C4-2B (cell line): ENCODE measurements at regions not wholly inside any gene's neighbourhood (a gene's known extent, or its start where the extent isn't known, plus 50 kb on each side); places are given as distances from the start of the nearest gene placed in this dataset.

Experiments
- H3K27ac ChIP-seq: fragments of 450-650 bp; 2 replicates; pipeline ENCODE4 v1.5.1; 2017
- ZFX ChIP-seq: fragments of 450-650 bp; IDR thresholded peaks from 2 replicates; pipeline ENCODE4 v1.6.1; 2017
- TF ChIP-seq, protein P1 (sequence below): fragments of 450-650 bp; conservative IDR thresholded peaks from 2 replicates; pipeline ENCODE4 v1.5.1; 2017; ENCODE audit warnings: mild to moderate bottlenecking

DNA sequence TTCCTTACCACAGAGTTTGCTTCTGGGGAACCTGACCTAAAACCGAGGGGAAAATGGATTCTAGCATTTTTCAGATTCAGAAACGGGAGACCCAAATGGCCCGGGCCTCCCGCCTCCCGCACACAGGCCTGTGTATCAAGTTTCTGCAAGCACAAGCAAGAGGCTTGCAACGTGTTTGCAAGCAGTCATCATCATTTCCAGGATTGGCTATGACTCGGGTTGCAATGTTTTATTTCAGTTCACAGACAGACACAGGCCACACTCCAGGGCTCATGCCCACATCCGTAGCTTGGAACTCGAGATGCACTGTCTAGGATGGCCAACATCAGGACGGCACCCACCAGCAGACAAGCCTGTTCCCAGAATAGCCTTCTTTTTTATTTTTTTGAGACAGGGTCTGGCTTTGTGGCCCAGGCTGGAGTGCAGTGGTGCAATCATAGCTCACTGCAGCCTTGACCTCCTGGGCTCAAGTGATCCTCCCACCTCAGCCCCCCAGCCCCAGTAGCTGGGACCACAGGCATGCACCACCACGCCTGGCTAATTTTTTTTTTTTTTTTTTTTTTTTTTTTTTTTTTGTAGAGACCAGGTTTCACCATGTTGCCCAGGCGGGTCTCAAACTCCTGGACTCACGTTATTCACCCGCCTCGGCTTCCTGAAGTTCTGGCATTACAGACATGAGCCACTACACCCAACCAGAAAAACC is 68.1 kb upstream of the FOXK1 start:
- H3K27ac ChIP-seq, result no peak overlapping the region
- no peak for TF ChIP-seq ZFX
- TF ChIP-seq, protein P1, sequence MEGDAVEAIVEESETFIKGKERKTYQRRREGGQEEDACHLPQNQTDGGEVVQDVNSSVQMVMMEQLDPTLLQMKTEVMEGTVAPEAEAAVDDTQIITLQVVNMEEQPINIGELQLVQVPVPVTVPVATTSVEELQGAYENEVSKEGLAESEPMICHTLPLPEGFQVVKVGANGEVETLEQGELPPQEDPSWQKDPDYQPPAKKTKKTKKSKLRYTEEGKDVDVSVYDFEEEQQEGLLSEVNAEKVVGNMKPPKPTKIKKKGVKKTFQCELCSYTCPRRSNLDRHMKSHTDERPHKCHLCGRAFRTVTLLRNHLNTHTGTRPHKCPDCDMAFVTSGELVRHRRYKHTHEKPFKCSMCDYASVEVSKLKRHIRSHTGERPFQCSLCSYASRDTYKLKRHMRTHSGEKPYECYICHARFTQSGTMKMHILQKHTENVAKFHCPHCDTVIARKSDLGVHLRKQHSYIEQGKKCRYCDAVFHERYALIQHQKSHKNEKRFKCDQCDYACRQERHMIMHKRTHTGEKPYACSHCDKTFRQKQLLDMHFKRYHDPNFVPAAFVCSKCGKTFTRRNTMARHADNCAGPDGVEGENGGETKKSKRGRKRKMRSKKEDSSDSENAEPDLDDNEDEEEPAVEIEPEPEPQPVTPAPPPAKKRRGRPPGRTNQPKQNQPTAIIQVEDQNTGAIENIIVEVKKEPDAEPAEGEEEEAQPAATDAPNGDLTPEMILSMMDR, result no peak

DNA sequence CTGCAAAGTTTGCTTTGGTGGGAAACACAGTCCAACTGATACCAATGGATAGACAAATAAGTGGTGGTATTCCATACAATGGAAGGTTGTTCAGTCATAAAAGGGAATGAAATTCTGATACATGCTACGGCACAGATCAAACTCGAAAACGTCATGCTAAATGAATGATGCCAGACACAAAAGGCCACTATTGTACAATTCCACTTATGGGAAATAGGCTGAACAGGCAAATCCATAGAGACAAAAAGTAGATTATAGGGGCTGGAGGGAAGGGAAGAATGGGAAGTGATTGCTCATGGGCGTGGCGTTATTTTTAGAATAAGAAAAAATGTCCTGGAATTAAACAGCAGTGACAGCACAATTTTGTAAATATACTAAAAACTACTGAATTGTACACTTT is 66.0 kb upstream of the FOXK1 start:
- H3K27ac ChIP-seq, result no peak overlapping the region
- TF ChIP-seq, protein P1, result no peak
- no peak for TF ChIP-seq ZFX

DNA sequence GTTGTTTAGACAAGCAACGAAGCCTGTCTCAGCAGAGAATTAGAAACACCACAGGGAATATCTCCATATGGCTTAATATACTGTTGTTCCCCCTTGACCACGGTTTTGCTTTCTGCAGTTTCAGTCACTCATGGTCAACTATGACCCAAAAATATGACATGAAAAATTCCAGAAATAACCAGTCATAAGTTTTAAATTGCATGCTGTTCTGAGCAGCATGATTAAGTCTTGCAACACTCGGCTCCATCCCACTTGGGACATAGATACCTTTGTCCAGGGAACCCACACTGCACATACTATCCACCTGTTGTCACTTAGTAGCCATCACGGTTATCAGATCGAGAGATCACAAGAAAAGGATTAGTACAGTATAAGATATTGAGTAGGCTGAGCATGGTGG is 60.7 kb upstream of the FOXK1 start:
- TF ChIP-seq, protein P1, result no peak
- TF ChIP-seq ZFX, result no peak
- no peak overlapping the region for H3K27ac ChIP-seq

DNA sequence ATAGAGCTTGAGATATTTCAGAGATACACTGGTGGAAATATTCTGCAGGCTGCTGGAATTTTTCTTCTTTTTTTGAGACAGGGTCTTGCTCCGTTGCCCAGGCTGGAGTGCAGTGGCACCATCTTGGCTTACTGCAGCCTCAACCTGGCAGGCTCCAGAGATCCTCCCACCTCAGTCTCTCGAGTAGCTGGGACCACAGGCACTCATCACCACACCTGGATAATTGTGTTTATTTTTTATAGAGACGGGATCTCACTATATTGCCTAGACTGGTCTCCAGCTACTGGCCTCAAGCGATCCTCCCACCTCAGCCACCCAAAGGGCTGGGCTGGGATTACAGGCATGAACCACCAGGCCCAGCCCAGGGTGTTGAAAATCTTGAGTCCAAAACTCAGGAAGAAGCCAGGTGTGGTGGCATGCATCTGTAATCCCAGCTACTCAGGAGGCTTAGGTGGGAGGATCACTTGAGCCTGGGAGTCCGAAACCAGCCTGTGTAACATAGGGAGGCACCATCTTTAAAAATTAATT is 55.7 kb upstream of the FOXK1 start:
- no peak for TF ChIP-seq ZFX
- TF ChIP-seq, protein P1, result no peak
- H3K27ac ChIP-seq, result no peak overlapping the region

DNA sequence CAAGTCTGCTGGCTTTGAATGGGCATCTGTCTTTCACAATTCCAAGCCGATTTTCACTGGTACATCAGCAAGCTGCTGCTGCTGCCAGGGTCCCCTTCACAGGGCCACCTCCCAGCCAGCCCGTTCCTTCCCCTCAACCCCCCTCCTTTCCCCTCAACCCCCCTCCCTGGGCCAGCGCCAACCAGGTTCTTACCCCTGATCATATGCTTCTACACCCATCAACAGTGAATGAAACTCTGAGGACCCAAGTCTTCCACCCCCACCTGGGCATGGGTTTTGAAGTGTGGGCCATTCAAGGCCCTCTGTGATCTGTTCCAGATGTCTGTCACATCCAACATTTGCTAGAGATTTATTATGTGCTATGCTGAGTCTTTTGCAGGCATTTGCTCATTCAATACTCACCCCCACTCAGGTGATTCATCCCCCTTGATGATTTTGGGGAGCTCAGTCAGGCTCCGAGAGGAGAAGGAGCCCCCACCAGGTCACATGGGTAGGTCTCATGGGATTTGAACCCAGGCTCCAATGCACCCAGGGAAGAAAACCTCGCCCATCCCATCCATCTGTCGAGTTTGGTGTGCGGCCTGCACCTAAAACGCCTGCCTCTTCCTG is 52.7 kb upstream of the FOXK1 start:
- TF ChIP-seq, protein P1, result no peak
- no peak for TF ChIP-seq ZFX
- no peak overlapping the region for H3K27ac ChIP-seq

DNA sequence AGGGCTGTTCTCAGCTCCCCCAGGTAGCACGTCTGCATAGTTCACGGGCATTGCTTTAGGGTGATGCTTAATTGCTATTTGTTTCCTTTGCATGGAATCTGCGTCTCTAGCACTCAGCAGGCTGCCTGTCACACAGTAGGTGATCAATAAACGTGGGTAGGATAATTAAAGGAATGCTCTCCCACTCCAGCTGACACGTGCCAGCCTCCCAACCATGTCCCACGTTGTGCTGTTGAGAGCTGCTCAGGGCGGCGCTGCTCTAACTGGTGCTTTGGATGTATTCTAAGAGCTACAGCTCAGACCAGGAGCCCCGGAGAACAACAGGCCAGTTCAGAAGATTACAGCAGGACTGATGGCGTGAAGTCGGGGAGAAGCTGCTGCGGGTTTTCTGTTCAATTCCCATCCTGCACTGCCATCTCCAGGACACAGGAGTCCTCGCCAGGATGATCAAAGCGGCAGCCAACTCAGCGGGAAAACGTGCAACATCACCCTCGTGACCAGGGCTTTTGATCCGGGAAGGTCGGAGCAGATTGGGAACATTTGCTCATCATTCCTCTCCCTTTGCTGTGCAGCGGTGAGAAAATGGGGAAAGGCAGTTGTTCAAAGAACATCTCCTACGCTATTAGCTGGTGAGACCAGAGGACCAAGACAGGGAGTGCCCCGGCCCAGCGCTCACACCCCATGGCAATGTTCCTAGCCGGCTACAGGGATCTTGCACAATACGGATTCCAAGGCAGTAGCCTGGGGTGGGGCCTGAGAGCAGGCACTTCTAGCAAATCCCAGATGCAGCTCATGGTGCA is 50.5 kb upstream of the FOXK1 start:
- H3K27ac ChIP-seq, result peak overlapping the region; percentile 1; the same call in 1 of the 2 replicates
- TF ChIP-seq ZFX, result no peak
- TF ChIP-seq, protein P1, result peak; percentile 45
